Natural killer cell (primary cell): ENCODE measurements at regions not wholly inside any gene's neighbourhood (a gene's known extent, or its start where the extent isn't known, plus 50 kb on each side); places are given as distances from the start of the nearest gene placed in this dataset.

ENCODE experiments used
- ATAC-seq, 3 donors: fragments of 150-1000 bp in 2 of 3; fragments of 200-7000 bp in 1 of 3; cut with Tn5 transposase; 1 replicate in 1 of 3; 2 replicates in 2 of 3; pipeline ENCODE4 v1.10.0; 2021; ENCODE audit warnings: mild to moderate bottlenecking in 2 of 3, moderate library complexity in 2 of 3
- DNase-seq, 2 donors: peaks; one replicate each; pipeline versions ENCODE4 v3.0.0 to v3.0.0-alpha.2; 2013 to 2021; ENCODE audit warnings: mixed read lengths in 1 of 2
- H3K27ac ChIP-seq: one replicate; pipeline ENCODE4 v1.5.1; 2013; ENCODE audit warnings: mild to moderate bottlenecking, low read length
- H3K27me3 ChIP-seq: one replicate; pipeline ENCODE4 v1.6.1; 2013; ENCODE audit warnings: low read length; ENCODE audit not compliant: control insufficient read depth, insufficient read depth
- H3K36me3 ChIP-seq: one replicate; pipeline ENCODE4 v1.6.1; 2013; ENCODE audit warnings: low read length; ENCODE audit not compliant: control insufficient read depth, insufficient read depth
- H3K4me1 ChIP-seq: one replicate; pipeline ENCODE4 v1.6.1; 2013; ENCODE audit warnings: low read length; ENCODE audit not compliant: control insufficient read depth, insufficient read depth
- H3K4me3 ChIP-seq: one replicate; pipeline ENCODE4 v1.5.1; 2013; ENCODE audit warnings: low read length
- H3K9me3 ChIP-seq: one replicate; pipeline ENCODE4 v1.6.1; 2013; ENCODE audit warnings: low read length; ENCODE audit not compliant: control insufficient read depth, insufficient read depth
- H3K27ac Mint-ChIP-seq, 2 donors: one replicate each; pipeline ENCODE4 v1.8.0; 2022; ENCODE audit warnings: mild to moderate bottlenecking in 2 of 2, mixed read lengths in 2 of 2, moderate library complexity in 1 of 2
- H3K27me3 Mint-ChIP-seq, 2 donors: one replicate each; pipeline ENCODE4 v1.8.0; 2022; ENCODE audit warnings: low read depth in 2 of 2, mixed read lengths in 2 of 2
- H3K36me3 Mint-ChIP-seq: one replicate; pipeline ENCODE4 v1.8.0; 2022; ENCODE audit warnings: mixed read lengths
- H3K4me1 Mint-ChIP-seq, 2 donors: one replicate each; pipeline ENCODE4 v1.8.0; 2022; ENCODE audit warnings: mixed read lengths in 2 of 2
- H3K4me3 Mint-ChIP-seq: one replicate; pipeline ENCODE4 v1.8.0; 2022; ENCODE audit warnings: mild to moderate bottlenecking, moderate library complexity, mixed read lengths
- H3K9me3 Mint-ChIP-seq, 2 donors: one replicate each; pipeline ENCODE4 v1.8.0; 2022; ENCODE audit warnings: mixed read lengths in 2 of 2
- WGBS: methylation state at CpG from one replicate; pipeline ENCODE4 v1.1.7; 2013; ENCODE audit warnings: missing lambda C conversion rate; ENCODE audit not compliant: insufficient coverage; 5-methylcytosine and 5-hydroxymethylcytosine counted together
- intact Hi-C: fragments of 100-400 bp; cut with micrococcal nuclease; formaldehyde crosslinking; loops from one replicate; pipeline ENCODE4 v1.14.2; 2022
- TF ChIP-seq, protein P1 (sequence below): fragments of 200-600 bp; IDR thresholded peaks from one replicate; pipeline ENCODE4 v1.8.0; 2022; ENCODE audit warnings: antibody characterized with exemption

DNA sequence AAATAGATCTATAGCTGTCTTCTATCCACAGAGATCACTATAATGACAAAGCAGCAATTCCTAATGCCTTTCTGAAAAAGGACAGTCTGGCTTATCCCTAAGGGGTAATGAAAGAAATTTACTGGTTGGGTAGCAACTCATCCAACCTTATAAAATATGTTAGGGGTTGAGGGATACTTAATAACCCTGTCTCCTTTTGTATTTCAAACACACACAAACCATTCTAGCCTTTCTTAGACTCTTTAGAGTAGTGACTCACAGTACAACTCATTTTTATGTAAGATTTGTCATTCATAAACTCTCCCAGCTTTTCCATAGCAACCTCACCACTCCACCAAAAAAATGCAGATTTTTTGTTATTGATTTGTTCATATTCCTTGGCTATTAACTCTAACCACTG is 167.9 kb downstream of the FSCB start:
- H3K36me3 ChIP-seq = no peaks in the 10 kb centered on the region
- Mint-ChIP-seq H3K9me3 (peaks cover 15 to 29% of the 10 kb centered on the region in 2 donors), H3K27ac (no peak overlapping the region), H3K4me1 (no peaks in the 10 kb centered on the region), H3K4me3 (no peak overlapping the region), H3K27me3 (no peaks in the 10 kb centered on the region), H3K36me3 (no peaks in the 10 kb centered on the region)
- no peak for ATAC-seq
- H3K4me3 ChIP-seq = no peak overlapping the region
- H3K27me3 ChIP-seq = no peaks in the 10 kb centered on the region
- no peak for DNase-seq
- TF ChIP-seq, protein P1, sequence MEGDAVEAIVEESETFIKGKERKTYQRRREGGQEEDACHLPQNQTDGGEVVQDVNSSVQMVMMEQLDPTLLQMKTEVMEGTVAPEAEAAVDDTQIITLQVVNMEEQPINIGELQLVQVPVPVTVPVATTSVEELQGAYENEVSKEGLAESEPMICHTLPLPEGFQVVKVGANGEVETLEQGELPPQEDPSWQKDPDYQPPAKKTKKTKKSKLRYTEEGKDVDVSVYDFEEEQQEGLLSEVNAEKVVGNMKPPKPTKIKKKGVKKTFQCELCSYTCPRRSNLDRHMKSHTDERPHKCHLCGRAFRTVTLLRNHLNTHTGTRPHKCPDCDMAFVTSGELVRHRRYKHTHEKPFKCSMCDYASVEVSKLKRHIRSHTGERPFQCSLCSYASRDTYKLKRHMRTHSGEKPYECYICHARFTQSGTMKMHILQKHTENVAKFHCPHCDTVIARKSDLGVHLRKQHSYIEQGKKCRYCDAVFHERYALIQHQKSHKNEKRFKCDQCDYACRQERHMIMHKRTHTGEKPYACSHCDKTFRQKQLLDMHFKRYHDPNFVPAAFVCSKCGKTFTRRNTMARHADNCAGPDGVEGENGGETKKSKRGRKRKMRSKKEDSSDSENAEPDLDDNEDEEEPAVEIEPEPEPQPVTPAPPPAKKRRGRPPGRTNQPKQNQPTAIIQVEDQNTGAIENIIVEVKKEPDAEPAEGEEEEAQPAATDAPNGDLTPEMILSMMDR = no peak
- H3K9me3 ChIP-seq = no peaks in the 10 kb centered on the region
- intact Hi-C loops = no loop called here
- H3K4me1 ChIP-seq = no peaks in the 10 kb centered on the region
- H3K27ac ChIP-seq = no peak overlapping the region

DNA sequence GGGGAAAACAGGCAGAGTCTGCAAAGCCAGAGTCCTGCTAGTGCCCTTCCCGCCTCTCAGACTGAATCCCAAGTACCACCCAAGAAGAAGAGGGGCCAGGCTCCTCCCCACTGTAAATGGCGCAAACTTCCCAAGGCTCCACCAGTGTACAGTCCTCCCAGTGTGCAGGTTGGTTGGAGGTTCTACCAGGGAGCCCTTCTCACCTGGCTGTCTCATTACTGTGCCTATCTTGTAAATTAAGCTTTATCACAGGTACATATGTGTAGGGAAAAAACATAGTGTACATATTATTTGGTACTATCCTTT is 189.7 kb downstream of the FSCB start:
- Mint-ChIP-seq H3K9me3 (peaks cover 8 to 20% of the 10 kb centered on the region in 2 donors), H3K36me3 (peaks cover 11% of the 10 kb centered on the region), H3K4me3 (no peak overlapping the region), H3K4me1 (no peaks in the 10 kb centered on the region), H3K27me3 (no peaks in the 10 kb centered on the region), H3K27ac (no peak overlapping the region)
- Histone ChIP-seq H3K4me1 (no peaks in the 10 kb centered on the region), H3K27me3 (no peaks in the 10 kb centered on the region), H3K9me3 (peaks cover 5% of the 10 kb centered on the region), H3K27ac (no peak overlapping the region), H3K36me3 (no peaks in the 10 kb centered on the region), H3K4me3 (no peak overlapping the region)
- no peak for DNase-seq
- WGBS = 63% methylated on average over 1 of the region's 2 CpGs
- TF ChIP-seq, protein P1 = no peak
- intact Hi-C loops = no loop called here
- ATAC-seq = no peak

DNA sequence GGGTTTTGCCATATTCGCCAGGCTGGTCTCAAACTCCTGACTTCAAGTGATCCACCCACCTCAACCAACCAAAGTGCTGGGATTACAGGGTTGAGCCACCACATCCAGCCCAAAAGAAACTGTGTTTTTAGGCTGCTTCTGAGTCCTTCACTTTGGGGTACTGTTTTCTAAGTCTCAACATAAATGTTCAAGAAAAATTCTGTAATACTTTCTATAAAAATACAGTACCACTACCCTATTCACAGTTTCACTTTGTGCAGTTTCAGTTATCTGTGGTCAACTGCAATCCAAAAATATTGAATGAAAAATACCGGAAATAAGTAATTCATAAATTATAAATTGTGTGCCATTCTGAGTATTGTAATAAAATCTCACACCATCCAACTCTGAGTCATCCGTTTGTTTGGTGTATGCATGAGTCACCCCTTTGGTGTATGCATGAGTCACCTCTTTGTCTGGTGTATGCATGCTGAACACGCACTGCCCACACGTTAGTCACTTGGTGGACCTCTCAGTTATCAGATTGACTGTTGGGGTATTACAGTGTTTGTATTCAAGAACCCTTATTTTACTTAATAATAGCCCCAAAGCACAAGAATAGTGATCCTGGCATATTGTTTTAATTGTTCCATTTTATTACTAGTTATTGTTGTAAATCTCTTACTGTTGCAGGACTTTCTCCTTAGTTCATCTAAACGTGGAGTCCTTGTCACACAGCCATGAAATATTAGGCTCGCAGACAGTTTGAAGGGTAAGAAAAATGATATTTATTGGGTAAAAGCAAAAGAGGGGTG is 190.2 kb downstream of the FSCB start:
- DNase-seq (no peak), ATAC-seq (no peak)
- H3K27ac Mint-ChIP-seq = no peak overlapping the region
- TF ChIP-seq, protein P1 = no peak
- no peak overlapping the region for H3K4me3 Mint-ChIP-seq
- no peaks in the 10 kb centered on the region for H3K4me1 Mint-ChIP-seq
- H3K4me3 ChIP-seq = no peak overlapping the region
- peaks cover 9% of the 10 kb centered on the region for H3K36me3 Mint-ChIP-seq
- no peak overlapping the region for H3K27ac ChIP-seq
- WGBS = 83% methylated on average over 6 of the region's 7 CpGs
- peaks cover 7 to 21% of the 10 kb centered on the region in 2 donors for H3K9me3 Mint-ChIP-seq
- H3K4me1 ChIP-seq = no peaks in the 10 kb centered on the region
- no peaks in the 10 kb centered on the region for H3K36me3 ChIP-seq
- H3K27me3 Mint-ChIP-seq = no peaks in the 10 kb centered on the region
- peaks cover 5% of the 10 kb centered on the region for H3K9me3 ChIP-seq
- H3K27me3 ChIP-seq = no peaks in the 10 kb centered on the region
- intact Hi-C loops = no loop called here

DNA sequence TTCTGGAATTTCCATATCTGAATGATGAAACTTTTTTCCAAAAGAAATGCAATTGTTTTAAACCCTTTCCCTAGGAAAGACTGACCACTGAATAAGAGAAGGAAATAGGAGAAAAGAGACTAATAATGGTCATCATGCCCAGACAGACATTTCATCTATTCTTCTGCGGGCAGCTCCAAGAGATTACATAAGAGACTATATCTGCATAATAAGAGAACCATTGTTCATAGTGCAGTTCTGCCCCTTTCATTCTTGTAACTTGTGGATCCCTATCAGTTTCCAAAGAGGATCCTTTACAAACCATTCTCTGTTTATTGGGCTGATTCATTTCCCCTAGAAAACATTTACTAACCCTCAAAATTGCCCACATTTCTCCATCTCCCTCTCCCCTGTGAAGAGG is 197.8 kb downstream of the FSCB start:
- DNase-seq (no peak), ATAC-seq (no peak)
- H3K4me3 ChIP-seq = no peak overlapping the region
- no peaks in the 10 kb centered on the region for H3K9me3 ChIP-seq
- Mint-ChIP-seq H3K27ac (no peak overlapping the region), H3K9me3 (peaks cover 13 to 14% of the 10 kb centered on the region in 2 donors), H3K4me3 (no peak overlapping the region), H3K27me3 (no peaks in the 10 kb centered on the region), H3K4me1 (no peaks in the 10 kb centered on the region), H3K36me3 (no peaks in the 10 kb centered on the region)
- WGBS = 100% methylated on average over 1 of the region's 1 CpG
- no peaks in the 10 kb centered on the region for H3K4me1 ChIP-seq
- TF ChIP-seq, protein P1 = no peak
- no peaks in the 10 kb centered on the region for H3K36me3 ChIP-seq
- intact Hi-C loops = no loop called here
- no peaks in the 10 kb centered on the region for H3K27me3 ChIP-seq
- no peak overlapping the region for H3K27ac ChIP-seq
